ENCODE measurements at regions not wholly inside any gene's neighbourhood (a gene's known extent, or its start where the extent isn't known, plus 50 kb on each side); places are given as distances from the start of the nearest gene placed in this dataset.

DNA sequence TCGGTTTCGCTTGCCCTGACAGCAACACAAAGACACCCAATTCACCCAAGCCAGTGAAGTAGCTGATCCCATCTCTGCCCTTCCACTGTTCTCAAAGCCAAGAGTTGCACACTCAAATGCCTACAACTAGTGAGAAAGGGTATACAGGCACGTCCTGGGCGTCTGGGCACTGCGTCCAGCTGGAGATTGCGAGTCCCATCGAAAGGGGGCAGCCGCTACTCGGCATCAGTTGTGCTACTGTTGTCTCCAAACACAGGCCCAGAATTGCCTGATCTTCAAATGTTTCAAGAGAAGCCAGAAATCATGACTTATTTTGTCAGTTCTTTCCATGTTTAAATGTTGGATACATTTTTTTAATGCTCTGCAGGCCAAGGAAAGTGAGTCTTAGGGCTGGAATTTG is 487.8 kb downstream of the BCOR start:
- no peak for DNase-seq

DNA sequence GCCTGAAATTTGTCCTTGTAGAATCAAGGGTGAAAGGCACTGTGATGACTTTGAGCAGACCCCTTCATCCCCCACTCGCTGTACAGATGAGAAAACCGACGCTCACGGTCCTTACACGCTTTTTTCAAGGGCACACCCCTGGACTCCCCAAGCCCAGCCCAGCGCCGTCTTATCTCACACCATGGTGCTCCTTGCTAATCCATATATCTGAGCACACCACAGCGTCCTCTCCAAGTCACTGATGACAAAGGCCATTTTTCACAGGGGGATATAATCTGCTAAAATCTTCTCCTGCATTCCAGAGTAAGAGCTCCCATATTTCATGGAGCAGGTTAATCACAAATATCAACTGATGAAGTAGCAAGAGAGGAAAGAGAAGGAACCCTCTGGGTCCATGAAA is 486.3 kb downstream of the BCOR start:
- no peak for DNase-seq

DNA sequence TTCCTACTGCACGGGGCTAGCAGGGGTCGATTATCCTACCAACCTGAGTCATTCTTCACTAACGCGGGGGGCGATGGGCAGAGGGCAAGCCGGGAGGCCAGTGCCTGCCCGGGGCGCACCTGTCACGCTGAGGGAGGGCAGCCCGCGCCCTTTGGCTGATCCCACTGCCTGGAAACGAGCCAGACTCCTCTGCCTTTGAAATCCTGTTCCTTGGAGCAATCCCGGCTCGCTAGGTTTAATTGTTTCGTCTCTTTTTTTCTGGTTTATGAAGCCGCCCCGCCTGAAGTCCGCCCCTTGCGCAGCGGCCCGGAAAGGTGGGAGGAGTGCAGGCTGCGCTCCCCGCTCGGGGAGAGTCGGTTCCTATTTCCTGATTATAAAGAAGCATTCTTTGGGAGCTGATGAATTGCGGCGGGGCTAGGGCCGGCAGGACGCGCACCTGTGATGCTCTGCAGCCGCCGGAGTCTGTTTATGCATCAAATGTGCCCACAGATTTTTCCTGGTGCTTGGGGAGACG is 484.2 kb downstream of the BCOR start:
- DNase-seq: peak in 3 of 4 experiments; percentile 17 to 53 (median 33)

DNA sequence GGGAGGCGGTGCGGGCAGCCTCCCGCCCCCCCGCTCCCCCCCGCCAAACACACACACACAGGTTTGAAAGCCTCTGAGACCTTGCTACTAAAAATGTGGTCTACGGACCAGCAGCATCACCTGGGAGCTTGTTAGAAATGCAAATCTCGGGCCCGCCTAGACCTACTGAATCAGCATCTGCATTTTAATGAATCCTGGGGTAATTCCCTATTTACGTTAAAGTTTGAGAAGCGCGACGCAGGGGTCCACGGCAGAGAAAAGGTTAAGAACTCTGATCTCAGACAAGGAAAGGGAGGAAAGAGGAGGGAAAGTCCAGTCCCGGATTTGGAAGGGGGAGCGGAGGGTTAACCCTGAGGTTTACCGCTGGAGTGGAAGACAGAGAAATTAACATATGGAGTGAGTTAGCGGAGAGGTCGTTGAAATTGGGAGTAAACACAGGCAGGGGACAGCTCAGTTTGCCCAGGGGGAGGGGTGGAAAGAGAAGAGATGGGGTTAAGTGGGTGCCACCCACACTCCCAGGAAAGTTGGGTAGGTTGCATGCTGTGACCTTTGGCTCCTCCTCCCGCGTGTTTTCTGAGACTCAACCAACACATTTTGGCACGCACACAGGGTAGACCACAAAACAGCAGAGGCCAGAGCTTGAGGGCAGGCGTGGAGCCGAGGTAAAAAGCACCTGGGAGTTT is 483.6 kb downstream of the BCOR start:
- DNase-seq: peak in 1 of 4 experiments; percentile 19

DNA sequence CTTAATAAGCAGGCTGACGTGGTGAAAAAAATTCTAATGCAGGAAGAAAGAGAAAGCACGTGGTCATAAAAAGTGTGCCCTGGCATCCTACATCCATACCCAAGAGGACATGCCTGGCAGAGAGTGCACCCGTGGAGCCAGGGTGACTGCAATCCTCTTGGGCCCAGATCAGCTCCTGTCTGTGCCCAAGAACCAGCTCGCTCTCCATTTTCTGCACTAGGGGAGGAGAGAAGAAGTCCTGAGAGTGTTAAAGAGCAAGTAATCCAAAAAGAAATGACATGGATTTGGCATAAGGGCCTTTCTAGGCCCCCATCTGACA is 483.1 kb downstream of the BCOR start:
- no peak for DNase-seq

DNA sequence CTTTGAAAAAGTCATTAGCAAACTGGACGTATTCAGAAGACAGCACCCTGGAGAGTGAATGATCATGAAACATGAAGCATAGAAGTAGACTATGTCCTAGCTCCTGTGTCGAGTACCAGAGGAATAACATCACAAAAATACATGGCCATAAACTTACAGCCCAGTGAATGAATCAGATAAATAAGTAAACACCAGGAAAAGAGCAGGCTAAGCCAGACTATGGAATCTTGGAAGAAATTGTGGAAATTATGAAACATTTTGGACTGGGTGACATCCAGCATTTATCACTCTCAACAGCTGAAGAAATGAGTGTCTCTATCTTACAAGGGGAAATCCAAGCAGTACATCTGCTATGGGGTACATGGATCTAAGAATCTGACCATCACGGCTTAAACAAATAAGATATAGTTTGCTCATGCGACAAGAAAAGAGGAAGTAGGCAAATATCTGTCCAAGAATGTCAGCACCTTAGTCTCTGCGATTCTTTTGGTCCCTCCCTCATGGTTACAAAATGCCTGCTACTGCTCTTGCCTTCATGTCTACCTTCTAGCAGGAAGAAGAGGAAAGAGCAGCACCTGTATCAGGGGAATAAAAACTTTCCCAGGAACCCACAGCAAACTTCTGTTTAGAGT is 481.5 kb downstream of the BCOR start:
- no peak for DNase-seq

DNA sequence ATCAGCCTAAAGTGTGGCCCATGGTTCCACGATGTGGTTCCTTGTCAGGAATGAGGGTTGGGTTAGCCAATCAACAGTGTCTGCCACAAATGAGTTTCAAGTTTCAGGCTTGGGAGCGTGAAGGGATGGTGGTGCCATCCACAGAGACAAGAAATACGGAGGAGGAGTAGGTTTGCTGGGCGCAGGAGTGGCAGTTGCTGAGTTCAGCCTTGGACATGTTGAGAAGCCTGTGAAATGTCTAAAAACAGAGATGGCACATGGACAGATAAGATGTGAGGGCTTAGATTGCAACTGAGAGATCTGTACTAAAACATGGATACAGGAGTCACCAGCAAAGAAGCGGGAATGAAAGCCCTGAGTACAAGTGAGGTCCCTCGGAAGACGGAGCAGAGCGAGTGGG is 481.0 kb downstream of the BCOR start:
- DNase-seq: no peak

DNA sequence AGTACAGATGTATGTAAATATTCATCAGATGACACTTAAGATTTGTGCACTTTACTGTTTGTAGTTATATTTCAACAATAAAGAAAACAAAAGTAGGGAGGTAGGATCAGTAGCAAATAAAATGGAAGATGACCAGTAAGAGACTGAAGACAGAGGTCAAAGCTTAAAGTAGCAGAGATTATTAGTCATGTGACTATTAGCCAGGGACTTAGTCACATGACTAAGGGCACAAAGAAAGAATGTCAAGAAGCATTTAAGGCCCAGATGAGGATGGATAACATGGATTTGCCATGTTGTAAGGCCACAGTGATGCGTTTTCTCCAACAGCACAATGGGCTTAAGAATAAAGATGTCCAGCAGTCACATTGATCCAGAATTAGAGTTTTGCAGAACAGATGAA is 479.6 kb downstream of the BCOR start:
- no peak for DNase-seq

DNA sequence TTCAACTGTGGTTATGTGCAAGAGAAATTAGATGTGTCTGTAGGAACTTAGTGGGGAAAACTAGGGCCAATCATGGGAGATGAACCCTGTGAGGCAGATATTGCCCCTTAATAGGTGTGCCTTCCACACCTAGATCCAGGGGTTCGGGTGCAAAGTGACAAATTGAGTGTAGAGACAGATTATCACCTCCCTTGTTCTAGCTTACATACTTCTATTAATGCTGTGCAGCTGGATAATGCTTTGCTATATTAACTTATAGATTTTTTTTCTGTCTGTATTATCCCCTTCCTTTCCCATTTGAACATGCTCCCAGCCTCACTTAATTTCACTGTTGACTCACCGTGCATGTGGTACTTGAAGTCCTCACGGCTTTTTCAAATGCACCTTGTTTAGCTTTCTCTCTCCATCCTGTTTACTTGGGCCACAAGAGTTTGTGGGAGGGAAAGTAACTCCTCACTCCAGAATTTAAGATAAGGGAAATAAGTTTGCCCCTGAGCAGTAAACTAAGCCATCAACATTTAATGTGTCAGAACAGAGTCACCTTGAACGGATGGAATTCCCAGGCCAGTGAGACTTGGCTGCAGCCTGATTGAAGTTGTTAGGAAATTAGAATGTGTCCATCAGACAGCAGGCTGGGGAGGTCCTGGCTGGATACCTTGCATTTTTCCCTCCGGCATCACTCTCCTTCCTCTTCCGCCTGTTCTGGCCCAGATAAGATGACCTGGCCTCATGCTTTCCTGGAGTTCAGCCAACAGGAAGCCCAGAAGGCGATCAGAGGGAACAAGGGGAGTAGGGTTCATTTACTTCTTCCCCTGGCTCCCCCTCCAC is 478.4 kb downstream of the BCOR start:
- DNase-seq: peak in 3 of 4 experiments; percentile 12 to 29 (median 21)

DNA sequence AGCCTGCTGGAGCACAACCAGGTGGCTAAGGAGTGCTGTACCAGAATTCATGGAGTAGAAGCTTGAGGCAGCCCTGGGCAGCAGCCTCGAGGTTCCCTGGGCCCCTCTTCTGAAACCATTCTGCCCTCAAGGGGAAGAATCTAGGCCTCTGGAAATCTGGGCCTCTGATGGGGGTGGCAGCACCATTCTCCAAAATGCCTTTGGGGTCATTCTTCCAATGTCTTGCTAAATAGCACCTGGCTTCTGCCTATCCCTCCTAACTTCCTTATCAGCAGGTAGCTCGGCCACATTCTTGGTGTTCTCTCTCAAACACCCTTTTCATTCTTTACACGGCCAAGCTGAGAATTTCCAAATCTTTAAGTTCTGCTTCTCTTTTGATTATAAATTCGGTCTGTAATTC is 473.6 kb downstream of the BCOR start:
- no peak for DNase-seq

DNA sequence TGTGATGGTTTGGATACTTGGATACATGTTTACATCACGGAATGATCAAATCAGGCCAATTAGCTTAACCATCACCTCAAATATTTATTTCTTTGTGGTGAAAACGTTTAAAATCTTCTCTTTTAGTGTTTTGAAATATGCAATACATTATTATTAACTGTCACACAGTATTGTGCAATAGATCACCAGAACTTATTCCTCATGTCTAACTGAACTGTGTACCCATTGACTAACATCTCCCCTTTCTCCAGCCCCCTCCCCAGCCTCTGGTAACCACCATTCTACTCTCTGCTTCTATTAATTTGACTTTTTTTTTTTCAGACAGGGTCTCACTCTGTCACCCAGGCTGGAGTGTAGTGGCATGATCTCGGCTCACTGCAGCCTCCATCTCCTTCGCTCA is 471.9 kb downstream of the BCOR start:
- no peak for DNase-seq

DNA sequence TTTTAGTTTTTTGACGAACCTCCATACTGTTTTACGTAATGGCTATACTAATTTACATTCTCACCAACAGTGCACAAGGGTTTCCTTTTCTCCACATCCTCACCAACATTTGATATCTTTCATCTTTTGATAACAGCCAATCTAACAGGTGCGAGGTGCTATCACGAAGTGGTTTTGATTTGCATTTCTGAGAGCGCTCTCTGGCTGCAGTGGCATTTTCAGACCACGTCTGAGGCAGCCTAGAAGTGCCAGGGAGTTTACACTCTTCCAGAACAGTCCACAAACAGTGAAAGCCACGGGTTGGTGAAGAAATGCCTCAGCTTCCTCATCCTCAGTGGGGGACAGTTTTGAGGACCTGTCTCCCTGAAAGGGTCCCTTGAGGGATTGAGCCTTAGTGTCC is 471.0 kb downstream of the BCOR start:
- no peak for DNase-seq

DNA sequence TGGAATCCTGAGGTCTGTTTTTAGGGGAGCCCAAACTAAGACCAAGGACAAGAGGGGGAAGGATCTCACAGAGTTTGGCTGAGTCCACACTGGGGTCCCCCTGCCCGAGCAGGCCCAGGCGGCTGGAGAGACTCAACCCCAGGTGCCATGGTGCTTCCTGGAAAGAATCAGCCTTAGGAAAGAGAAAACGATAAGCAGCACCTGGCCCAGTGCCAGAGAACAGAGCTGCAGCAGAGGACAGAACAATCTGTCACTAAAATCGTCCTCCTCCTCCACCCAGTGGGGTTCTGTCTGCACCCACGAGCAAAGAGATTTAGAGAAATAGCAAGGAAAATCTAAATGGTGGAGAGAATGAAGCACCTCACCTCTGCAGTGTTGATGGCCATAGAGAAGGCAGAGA is 470.5 kb downstream of the BCOR start:
- no peak for DNase-seq

DNA sequence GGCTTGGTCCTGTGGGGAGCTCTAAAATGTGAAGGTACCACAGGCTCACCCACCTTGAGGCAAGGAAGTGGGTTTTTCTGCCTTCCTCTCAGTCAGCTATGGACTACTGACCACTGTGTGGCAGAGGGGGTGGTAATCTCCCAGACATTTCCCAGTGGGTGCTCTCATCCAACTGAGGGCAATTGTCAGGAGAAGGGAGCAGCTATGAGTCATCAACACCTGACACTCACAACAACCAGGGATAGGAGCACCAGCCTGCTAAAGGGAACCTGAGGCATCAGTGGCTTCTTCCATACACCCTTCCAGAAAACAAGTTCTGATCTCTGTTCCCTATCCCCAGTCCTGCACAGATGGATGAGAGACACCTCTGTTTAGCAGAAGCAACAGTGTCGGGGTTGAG is 468.8 kb downstream of the BCOR start:
- DNase-seq: no peak

DNA sequence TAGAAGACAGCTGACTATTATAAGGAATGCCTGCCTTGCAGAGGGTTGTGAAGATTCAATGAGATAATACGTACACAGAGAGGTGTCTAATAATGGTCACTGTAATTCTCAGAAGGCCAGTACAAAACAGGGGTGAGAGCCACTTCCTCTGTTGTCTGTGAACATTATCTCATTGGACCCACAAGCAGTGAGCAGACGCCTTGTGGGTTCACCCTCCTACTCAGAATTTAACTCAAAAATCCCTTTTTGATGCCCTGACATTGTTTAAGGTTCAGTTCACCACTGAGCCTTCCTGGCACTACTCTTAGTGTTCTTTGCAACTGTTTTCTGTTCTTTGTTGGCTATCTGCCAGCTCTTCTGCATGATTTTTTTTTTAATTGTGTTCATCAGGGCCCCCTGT is 467.4 kb downstream of the BCOR start:
- DNase-seq: peak in 3 of 4 experiments; percentile 9 to 42 (median 22)

DNA sequence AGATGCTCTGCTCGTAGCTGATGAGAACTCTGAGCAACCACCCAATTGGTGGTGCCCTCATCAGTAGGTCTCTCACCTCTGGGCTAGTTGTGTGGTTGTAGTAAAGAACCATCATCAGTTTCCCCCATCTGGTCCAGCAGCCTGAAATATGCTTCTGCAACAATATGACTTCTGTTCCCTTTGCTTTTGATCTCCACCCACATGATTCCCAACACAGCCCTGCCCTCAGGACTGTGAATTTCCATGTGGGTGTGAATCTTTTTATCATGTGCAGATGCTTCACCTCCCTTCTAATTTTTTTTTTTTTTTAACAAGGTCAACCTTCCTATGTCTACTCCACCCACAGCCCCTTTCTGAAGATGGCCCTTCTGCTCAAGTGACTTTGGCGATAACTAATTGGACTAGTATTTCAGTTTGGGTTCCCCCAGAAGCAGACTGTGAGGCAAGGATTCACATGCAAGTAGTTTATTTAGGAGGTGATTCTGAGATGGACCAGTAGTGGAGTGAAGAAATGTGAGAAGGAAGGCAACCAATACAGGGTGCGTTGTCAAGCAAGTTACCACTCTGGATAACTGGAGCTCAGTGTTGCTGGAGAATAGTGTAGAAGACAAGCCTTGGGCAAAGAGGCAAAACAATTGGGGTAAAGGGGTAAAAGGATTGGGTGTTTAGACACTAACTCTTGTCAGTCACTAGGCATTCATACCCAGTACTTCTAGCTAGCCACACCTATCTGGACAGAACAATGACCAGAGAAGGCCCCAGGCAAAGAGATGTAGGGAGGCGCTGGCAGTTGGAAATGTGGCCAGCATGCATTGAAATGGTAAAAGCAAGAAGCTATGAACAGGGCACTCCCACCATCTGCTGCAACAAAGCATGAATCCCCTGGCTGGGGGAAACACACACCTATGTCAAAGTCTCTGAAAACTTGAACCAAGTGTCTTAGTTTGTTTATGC is 466.2 kb downstream of the BCOR start:
- DNase-seq: peak; percentile 10 to 61 (median 38)

DNA sequence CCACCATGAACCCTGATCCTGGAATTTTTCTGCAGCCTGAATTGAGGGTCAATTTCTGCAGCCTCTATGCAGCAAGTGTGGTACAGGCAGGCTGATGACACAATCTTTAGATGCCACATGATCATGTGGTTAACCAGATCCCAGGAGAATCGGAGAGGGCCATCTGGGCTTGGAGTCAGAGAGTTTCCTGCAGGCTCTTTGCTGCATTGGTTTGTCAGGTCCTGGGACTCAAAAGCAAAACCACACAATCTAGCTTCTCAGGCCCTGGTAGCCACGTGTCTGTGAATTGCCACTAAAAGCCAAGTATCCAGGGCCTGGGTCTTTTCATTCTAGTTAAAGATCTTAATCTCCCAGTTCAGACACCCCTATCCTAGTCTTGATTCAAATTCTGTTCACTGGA is 464.5 kb downstream of the BCOR start:
- DNase-seq: peak; percentile 44 to 63 (median 57)

DNA sequence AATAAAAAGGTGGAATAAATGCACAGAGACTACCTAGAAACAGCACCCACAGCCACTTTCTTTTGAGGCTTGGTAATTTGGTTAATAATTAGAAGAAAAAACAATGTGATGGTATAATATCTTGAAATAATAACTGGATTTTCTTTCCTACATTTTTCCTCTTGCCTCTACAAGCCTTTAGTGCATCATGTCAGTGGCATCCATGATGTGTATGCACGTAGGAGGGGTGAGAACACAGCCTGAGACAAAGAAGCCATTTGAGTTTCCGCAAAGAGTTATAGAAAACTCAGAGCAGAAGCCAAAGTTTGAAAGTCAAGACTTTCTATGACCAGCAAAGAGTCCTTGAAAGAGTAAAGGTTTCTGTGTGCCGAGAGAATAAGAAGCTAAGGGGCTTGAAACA is 461.3 kb downstream of the BCOR start:
- DNase-seq: no peak

DNA sequence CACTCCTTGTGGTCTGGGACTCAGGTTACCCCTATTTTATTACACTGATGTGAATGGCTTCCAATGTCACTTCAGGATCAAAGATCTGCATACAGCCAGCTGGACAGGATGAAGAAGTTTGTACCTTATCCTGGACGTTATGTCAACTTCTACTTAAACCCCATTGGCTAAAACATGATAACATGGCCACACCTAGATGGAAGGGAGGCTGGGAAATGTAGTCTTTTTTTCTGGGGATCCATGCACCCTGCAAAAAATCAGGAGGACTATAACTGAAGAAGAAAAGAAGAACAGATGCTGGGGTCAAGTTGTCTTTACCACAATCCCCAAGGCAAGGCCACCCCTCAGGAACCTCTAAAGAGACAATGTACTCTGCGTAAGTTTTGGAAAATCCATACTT is 459.2 kb downstream of the BCOR start:
- no peak for DNase-seq

DNA sequence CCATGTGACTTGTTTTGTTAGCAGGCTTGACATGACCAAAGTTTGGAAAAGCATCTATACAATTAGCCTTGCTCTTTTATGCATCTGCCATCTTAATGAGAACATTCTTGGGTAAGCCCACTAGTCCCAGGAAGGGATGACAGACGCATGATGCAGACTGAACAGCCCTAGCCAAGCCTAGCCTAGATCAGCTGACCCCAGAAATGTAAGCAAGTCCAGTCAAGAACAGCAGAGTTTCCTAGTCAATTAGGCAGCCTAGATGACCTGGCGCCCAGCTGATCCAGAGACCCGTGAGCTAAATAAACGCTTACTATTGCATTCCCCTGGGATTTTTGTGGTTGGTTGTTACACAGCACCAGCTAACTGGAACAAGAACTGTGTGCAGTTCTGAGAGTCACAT is 457.9 kb downstream of the BCOR start:
- peak in 1 of 4 experiments; percentile 9 for DNase-seq

DNA sequence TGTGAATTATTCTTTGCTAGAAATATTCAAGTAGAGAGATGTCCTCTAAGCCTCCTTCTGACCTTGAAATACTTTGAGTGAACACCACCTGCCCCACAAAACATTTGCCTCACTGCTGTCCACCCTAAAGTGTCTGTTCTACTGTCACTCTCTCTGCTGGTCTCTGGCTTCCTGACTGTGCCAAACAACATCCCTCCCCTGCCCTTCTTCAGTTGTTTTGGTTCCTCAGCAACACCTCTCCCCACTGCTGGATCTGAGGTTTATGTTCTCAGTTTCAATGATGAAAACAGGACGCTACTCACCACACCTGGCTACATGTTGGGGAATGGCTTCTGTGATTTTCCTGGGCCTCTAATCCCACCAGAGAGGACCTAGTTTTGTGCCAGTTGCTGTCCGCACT is 456.9 kb downstream of the BCOR start:
- no peak for DNase-seq

DNA sequence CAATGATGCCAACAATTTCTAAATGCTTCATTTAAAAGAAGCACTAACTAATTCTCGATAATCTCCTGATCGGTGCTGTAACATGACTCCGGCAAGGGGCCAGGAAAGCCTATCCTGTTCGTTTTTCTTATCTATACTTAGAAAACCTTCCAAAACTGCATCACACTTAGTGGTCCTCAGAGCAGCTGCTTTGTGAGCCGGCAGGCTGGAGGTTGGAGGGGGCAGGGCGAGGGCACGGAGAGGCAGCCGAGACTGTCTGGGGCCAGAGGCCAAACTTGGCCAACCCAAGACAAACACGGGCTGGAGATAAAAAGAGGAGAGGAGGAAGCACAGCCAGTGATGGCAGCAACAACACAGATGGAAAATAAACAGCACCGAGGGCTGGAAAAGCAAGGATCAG is 455.7 kb downstream of the BCOR start:
- DNase-seq: no peak

DNA sequence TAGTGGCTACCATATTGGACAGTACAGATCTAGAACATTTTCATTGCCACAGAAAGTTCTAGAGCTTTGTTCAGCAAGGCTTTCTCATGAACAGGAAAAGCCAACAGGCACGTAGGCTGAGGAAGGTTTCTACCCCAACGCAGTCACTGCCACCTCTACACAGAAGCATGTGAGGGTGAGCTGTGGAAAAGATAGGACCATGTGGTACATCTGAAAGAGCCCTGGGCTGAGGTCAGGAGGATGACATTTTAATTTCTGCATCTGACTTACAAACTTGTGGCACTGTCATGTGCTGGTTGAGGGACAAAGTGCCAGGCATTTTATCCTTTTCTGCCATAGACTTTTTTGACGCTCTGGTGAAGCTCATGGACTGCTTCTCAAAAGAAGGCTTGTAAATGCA is 454.2 kb downstream of the BCOR start:
- DNase-seq: peak; percentile 8 to 58 (median 48)

Data from suppressor macrophage (primary cell).